IPS-NIHi7 (cell line): ENCODE measurements at regions not wholly inside any gene's neighbourhood (a gene's known extent, or its start where the extent isn't known, plus 50 kb on each side); places are given as distances from the start of the nearest gene placed in this dataset.
"Not testable (repeated sequence)": the region's sequence is repeated elsewhere in the genome, so short reads cannot be mapped to it uniquely, and the experiment has no call there.

Experiments used
- DNase-seq: peaks from one replicate; pipeline ENCODE4 v3.0.0; 2012; ENCODE audit warnings: mixed read lengths; ENCODE audit errors: extremely low spot score

- DNase-seq, result not testable (repeated sequence)
These were observed 432.6 kb upstream of the GRM7 start for GRCh38 chr3:6428276-6428675.

- no peak for DNase-seq
These were observed 425.0 kb upstream of the GRM7 start for GRCh38 chr3:6435951-6436350.

GRCh38 chr3:6437631-6438030 lies 423.3 kb upstream of the GRM7 start:
- no peak for DNase-seq

- DNase-seq, result no peak
These were observed 422.9 kb upstream of the GRM7 start for GRCh38 chr3:6438031-6438430.

GRCh38 chr3:6439226-6439625 lies 421.7 kb upstream of the GRM7 start:
- no peak for DNase-seq

GRCh38 chr3:6439824-6440223 lies 421.1 kb upstream of the GRM7 start:
- DNase-seq, result no peak

- no peak for DNase-seq
These were observed 415.8 kb upstream of the GRM7 start for GRCh38 chr3:6444888-6445658.

GRCh38 chr3:6447166-6447801 lies 413.6 kb upstream of the GRM7 start:
- no peak for DNase-seq

GRCh38 chr3:6448011-6448410 lies 412.9 kb upstream of the GRM7 start:
- DNase-seq, result no peak

- no peak for DNase-seq
These were observed 411.8 kb upstream of the GRM7 start for GRCh38 chr3:6449099-6449498.

- DNase-seq, result no peak
These were observed 407.9 kb upstream of the GRM7 start for GRCh38 chr3:6452974-6453373.

GRCh38 chr3:6455031-6455430 lies 405.9 kb upstream of the GRM7 start:
- no peak for DNase-seq

- DNase-seq, result no peak
These were observed 393.7 kb upstream of the GRM7 start for GRCh38 chr3:6467186-6467585.

GRCh38 chr3:6468589-6468988 lies 392.3 kb upstream of the GRM7 start:
- DNase-seq, result no peak

GRCh38 chr3:6471744-6472143 lies 389.2 kb upstream of the GRM7 start:
- DNase-seq, result no peak

- not testable (repeated sequence) for DNase-seq
These were observed 370.2 kb upstream of the GRM7 start for GRCh38 chr3:6490487-6491327.

GRCh38 chr3:6491768-6492167 lies 369.1 kb upstream of the GRM7 start:
- DNase-seq, result no peak

- DNase-seq, result no peak
These were observed 368.6 kb upstream of the GRM7 start for GRCh38 chr3:6492306-6492705.

GRCh38 chr3:6498944-6499343 lies 362.0 kb upstream of the GRM7 start:
- DNase-seq, result not testable (repeated sequence)

- DNase-seq, result no peak
These were observed 356.6 kb upstream of the GRM7 start for GRCh38 chr3:6504347-6504746.

GRCh38 chr3:6504834-6505233 lies 356.1 kb upstream of the GRM7 start:
- no peak for DNase-seq

- DNase-seq, result no peak
These were observed 352.5 kb upstream of the GRM7 start for GRCh38 chr3:6508410-6508759.

- DNase-seq, result no peak
These were observed 351.3 kb upstream of the GRM7 start for GRCh38 chr3:6509576-6509975.
